AG09319 (cell line): ENCODE measurements at regions not wholly inside any gene's neighbourhood (a gene's known extent, or its start where the extent isn't known, plus 50 kb on each side); places are given as distances from the start of the nearest gene placed in this dataset.
"Not testable (repeated sequence)": the region's sequence is repeated elsewhere in the genome, so short reads cannot be mapped to it uniquely, and the experiment has no call there.

ENCODE experiments used
- DNase-seq: peaks from one replicate; pipeline ENCODE4 v3.0.0-alpha.2; 2010; ENCODE audit warnings: low read depth; ENCODE audit errors: extremely low read depth
- CTCF ChIP-seq: IDR thresholded peaks from 2 replicates; pipeline ENCODE4 v1.5.1; 2011; ENCODE audit warnings: low read depth, mild to moderate bottlenecking, inconsistent platforms, low read length, moderate library complexity

- no peak for DNase-seq
- TF ChIP-seq CTCF, result no peak
These were observed 176.1 kb downstream of the ID4 start for GRCh38 chr6:20013066-20013861.

GRCh38 chr6:20014508-20014907, 177.3 kb downstream of the ID4 start:
- TF ChIP-seq CTCF, result no peak
- no peak for DNase-seq

GRCh38 chr6:20020526-20020925, 183.4 kb downstream of the ID4 start:
- no peak for DNase-seq
- no peak for TF ChIP-seq CTCF

- no peak for DNase-seq
These were observed 184.6 kb downstream of the ID4 start for GRCh38 chr6:20021795-20022194.

GRCh38 chr6:20023549-20024315, 186.6 kb downstream of the ID4 start:
- not testable (repeated sequence) for DNase-seq

More at GRCh38 chr6:20021795-20022194, 184.6 kb downstream of the ID4 start:
- TF ChIP-seq CTCF, result no peak

GRCh38 chr6:20024316-20024673, 187.1 kb downstream of the ID4 start:
- no peak for TF ChIP-seq CTCF
- DNase-seq, result no peak

- TF ChIP-seq CTCF, result no peak
- DNase-seq, result no peak
These were observed 187.3 kb downstream of the MBOAT1 start for GRCh38 chr6:20024978-20025377.
